ENCODE measurements at regions not wholly inside any gene's neighbourhood (a gene's known extent, or its start where the extent isn't known, plus 50 kb on each side); places are given as distances from the start of the nearest gene placed in this dataset.

DNA sequence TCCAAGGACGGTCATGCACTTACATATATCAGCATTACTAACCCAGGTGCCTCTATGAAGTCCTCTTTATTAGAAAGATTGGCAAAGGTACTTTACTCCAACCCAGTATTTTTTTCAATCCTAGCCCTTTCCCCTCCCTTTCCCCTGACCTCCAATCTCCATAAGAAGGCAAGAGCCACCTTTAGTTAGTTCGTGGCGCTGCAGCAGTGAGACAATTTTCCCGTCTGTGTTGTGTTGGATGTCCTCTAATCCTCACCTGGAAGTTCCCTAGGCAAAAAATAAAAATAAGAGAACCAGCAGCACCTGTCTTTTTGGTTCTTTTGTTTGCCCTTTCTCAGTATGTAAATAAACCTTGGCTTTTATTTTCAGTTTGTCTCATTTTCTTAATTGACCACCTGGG, 439.6 kb upstream of the LRFN5 start:
- no peak for TF ChIP-seq SIN3A (IDR thresholded peaks at IDR 0.05; ENCODE audit: low read depth)
- TF ChIP-seq POLR2AphosphoS5 (IDR thresholded peaks at IDR 0.05; ENCODE audit: low read depth, low read length): no peak
- TF ChIP-seq ZFX (IDR thresholded peaks at IDR 0.05): no peak
- TF ChIP-seq JUND (IDR thresholded peaks at IDR 0.05): no peak
- TF ChIP-seq FOSL1 (IDR thresholded peaks at IDR 0.05; ENCODE audit: low read depth): no peak
- no peak for TF ChIP-seq EGR1 (IDR thresholded peaks at IDR 0.05; ENCODE audit: low read depth)
- TF ChIP-seq, protein P1, sequence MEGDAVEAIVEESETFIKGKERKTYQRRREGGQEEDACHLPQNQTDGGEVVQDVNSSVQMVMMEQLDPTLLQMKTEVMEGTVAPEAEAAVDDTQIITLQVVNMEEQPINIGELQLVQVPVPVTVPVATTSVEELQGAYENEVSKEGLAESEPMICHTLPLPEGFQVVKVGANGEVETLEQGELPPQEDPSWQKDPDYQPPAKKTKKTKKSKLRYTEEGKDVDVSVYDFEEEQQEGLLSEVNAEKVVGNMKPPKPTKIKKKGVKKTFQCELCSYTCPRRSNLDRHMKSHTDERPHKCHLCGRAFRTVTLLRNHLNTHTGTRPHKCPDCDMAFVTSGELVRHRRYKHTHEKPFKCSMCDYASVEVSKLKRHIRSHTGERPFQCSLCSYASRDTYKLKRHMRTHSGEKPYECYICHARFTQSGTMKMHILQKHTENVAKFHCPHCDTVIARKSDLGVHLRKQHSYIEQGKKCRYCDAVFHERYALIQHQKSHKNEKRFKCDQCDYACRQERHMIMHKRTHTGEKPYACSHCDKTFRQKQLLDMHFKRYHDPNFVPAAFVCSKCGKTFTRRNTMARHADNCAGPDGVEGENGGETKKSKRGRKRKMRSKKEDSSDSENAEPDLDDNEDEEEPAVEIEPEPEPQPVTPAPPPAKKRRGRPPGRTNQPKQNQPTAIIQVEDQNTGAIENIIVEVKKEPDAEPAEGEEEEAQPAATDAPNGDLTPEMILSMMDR (IDR thresholded peaks at IDR 0.05 in 2 of 3, conservative IDR thresholded peaks at IDR 0.05 in 1 of 3; ENCODE audit: borderline replicate concordance in 1 of 3, insufficient read depth in 1 of 3, low read depth in 2 of 3, low read length in 2 of 3): no peak
- TF ChIP-seq ZNF274 (IDR thresholded peaks at IDR 0.05; ENCODE audit: low read depth, low read length): no peak
- TF ChIP-seq SRF (IDR thresholded peaks at IDR 0.05; ENCODE audit: low read depth): no peak
- TF ChIP-seq CBX3 (IDR thresholded peaks at IDR 0.05; ENCODE audit: low read depth): no peak
- Histone ChIP-seq H3K4me1 (ENCODE audit: control insufficient read depth in 1 of 2, insufficient read depth in 2 of 2, low read length in 2 of 2) (no peaks in the 10 kb centered on the region), H3K27ac (ENCODE audit: low read depth, low read length) (no peak overlapping the region), H3K36me3 (ENCODE audit: control insufficient read depth in 1 of 2, insufficient read depth in 2 of 2, low read length in 2 of 2) (no peaks in the 10 kb centered on the region), H3K4me2 (ENCODE audit: low read length) (no peak overlapping the region), H3K9ac (ENCODE audit: low read length) (no peak overlapping the region), H3K79me2 (ENCODE audit: insufficient read depth, low read length) (no peaks in the 10 kb centered on the region), H3K9me2 (ENCODE audit: insufficient read depth) (no peaks in the 10 kb centered on the region), H3K27me3 (ENCODE audit: insufficient read depth, low read length) (no peaks in the 10 kb centered on the region), H2AFZ (ENCODE audit: low read depth, low read length, poor library complexity, severe bottlenecking) (no peak overlapping the region), H3K9me3 (ENCODE audit: control insufficient read depth in 1 of 2, insufficient read depth in 1 of 2, low read depth in 1 of 2, low read length in 2 of 2) (no peaks in the 10 kb centered on the region), H3K4me3 (replicated peaks in 1 of 2; ENCODE audit: low read depth in 1 of 2, low read length in 2 of 2) (no peak overlapping the region), H4K20me1 (ENCODE audit: insufficient read depth) (no peaks in the 10 kb centered on the region)
- ATAC-seq (no peak), DNase-seq (ENCODE audit: low read depth, low spot score) (no peak)
- intact Hi-C loops (cut with micrococcal nuclease): no loop called here
- RAD21 ChIA-PET (ENCODE audit: low non-redundant PET in 1 of 2, low total read pairs in 2 of 2, uncharacterized antibody in 2 of 2, unreplicated experiment in 2 of 2): no interaction called here
- POLR2A ChIA-PET: no interaction called here
- BruUV-seq (replicated peaks): no TSS peak
- CTCF ChIA-PET: no interaction called here

DNA sequence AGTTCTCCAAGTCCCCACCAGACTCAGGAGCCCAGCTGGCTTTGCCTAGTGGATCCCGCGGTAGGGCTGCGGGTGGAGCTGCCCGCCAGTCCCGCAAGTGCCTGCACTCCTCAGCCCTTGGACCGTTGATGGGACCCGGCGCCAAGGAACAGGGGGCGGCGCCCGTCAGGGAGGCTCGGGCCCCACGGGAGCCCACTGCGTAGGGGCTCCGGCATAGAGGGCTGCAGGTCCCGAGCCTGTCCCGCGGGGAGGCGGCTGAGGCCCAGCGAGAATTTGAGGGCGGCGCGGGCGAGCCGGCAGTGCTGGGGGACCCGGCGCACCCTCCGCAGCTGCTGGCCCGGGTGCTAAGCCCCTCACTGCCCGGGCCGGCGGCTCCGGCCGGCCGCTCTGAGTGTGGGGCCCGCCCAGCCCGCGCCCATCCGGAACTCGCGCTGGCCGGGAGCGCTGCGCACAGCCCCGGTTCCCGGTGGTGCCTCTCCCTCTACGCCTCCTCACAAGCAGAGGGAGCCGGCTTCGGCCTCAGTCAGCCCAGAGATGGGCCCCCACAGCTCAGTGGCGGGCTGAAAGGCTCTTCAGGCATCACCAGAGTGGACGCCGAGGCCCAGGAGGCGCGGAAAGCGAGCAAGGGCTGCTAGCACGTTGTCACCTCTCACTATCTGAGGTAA, 452.4 kb upstream of the LRFN5 start:
- Histone ChIP-seq H4K20me1 (ENCODE audit: insufficient read depth) (no peaks in the 10 kb centered on the region), H3K4me3 (replicated peaks in 1 of 2; ENCODE audit: low read depth in 1 of 2, low read length in 2 of 2) (no peak overlapping the region), H3K9ac (ENCODE audit: low read length) (no peak overlapping the region), H3K36me3 (ENCODE audit: control insufficient read depth in 1 of 2, insufficient read depth in 2 of 2, low read length in 2 of 2) (no peaks in the 10 kb centered on the region), H3K27ac (ENCODE audit: low read depth, low read length) (no peak overlapping the region), H3K4me2 (ENCODE audit: low read length) (no peak overlapping the region), H3K9me2 (ENCODE audit: insufficient read depth) (no peaks in the 10 kb centered on the region), H3K79me2 (ENCODE audit: insufficient read depth, low read length) (no peaks in the 10 kb centered on the region), H2AFZ (ENCODE audit: low read depth, low read length, poor library complexity, severe bottlenecking) (no peak overlapping the region), H3K27me3 (ENCODE audit: insufficient read depth, low read length) (no peaks in the 10 kb centered on the region), H3K4me1 (ENCODE audit: control insufficient read depth in 1 of 2, insufficient read depth in 2 of 2, low read length in 2 of 2) (no peaks in the 10 kb centered on the region), H3K9me3 (ENCODE audit: control insufficient read depth in 1 of 2, insufficient read depth in 1 of 2, low read depth in 1 of 2, low read length in 2 of 2) (no peaks in the 10 kb centered on the region)
- ATAC-seq (no peak), DNase-seq (ENCODE audit: low read depth, low spot score) (no peak)
- no peak for TF ChIP-seq ZFX (IDR thresholded peaks at IDR 0.05)
- no peak for TF ChIP-seq EZH2 (IDR thresholded peaks at IDR 0.05)
- TF ChIP-seq ELF1 (IDR thresholded peaks at IDR 0.05; ENCODE audit: borderline replicate concordance, low read depth): no peak
- no peak for TF ChIP-seq POLR2A (IDR thresholded peaks at IDR 0.05; ENCODE audit: borderline replicate concordance, extremely low read depth, insufficient read depth, insufficient read length)
- no peak for TF ChIP-seq YY1 (IDR thresholded peaks at IDR 0.05; ENCODE audit: extremely low read depth, insufficient replicate concordance, low read depth, low read length)
- no peak for TF ChIP-seq SRF (IDR thresholded peaks at IDR 0.05; ENCODE audit: low read depth)
- TF ChIP-seq EGR1 (IDR thresholded peaks at IDR 0.05; ENCODE audit: low read depth): no peak
- no peak for TF ChIP-seq EZH2phosphoT487 (IDR thresholded peaks at IDR 0.05; ENCODE audit: borderline replicate concordance)
- TF ChIP-seq POLR2AphosphoS5 (IDR thresholded peaks at IDR 0.05; ENCODE audit: low read depth, low read length): no peak
- no peak for TF ChIP-seq TCF7L2 (IDR thresholded peaks at IDR 0.05; ENCODE audit: borderline replicate concordance, extremely low read depth, insufficient read depth, insufficient read length)
- POLR2A ChIA-PET: no interaction called here
- intact Hi-C loops (cut with micrococcal nuclease): no loop called here
- no TSS peak for BruUV-seq (replicated peaks)
- RAD21 ChIA-PET (ENCODE audit: low non-redundant PET in 1 of 2, low total read pairs in 2 of 2, uncharacterized antibody in 2 of 2, unreplicated experiment in 2 of 2): no interaction called here
- CTCF ChIA-PET: no interaction called here
